Neural crest cell (in vitro differentiated cells): ENCODE measurements at regions not wholly inside any gene's neighbourhood (a gene's known extent, or its start where the extent isn't known, plus 50 kb on each side); places are given as distances from the start of the nearest gene placed in this dataset.
"Not testable (repeated sequence)": the region's sequence is repeated elsewhere in the genome, so short reads cannot be mapped to it uniquely, and the experiment has no call there.

Experiments used
- DNase-seq: peaks from one replicate; pipeline ENCODE4 v3.0.0; 2021; ENCODE audit warnings: low read depth, mixed read lengths, low spot score
- H3K27ac Mint-ChIP-seq: one replicate; pipeline ENCODE4 v1.8.0; 2021; ENCODE audit warnings: mild to moderate bottlenecking, mixed read lengths; ENCODE audit not compliant: unreplicated experiment
- H3K27me3 Mint-ChIP-seq: 2 replicates; pipeline ENCODE4 v1.8.0; 2021; ENCODE audit warnings: low read depth, mild to moderate bottlenecking, mixed read lengths
- H3K36me3 Mint-ChIP-seq: 2 replicates; pipeline ENCODE4 v1.8.0; 2021; ENCODE audit warnings: low read depth, mild to moderate bottlenecking, mixed read lengths
- H3K4me1 Mint-ChIP-seq: 2 replicates; pipeline ENCODE4 v1.8.0; 2021; ENCODE audit warnings: mixed read lengths
- H3K4me3 Mint-ChIP-seq: one replicate; pipeline ENCODE4 v1.8.0; 2021; ENCODE audit warnings: mild to moderate bottlenecking, mixed read lengths
- H3K9me3 Mint-ChIP-seq: 2 replicates; pipeline ENCODE4 v1.8.0; 2021; ENCODE audit warnings: mixed read lengths
- TF ChIP-seq, protein P1 (sequence below): fragments of 200-600 bp; sonication (generic); conservative IDR thresholded peaks from 2 replicates; pipeline ENCODE4 v1.5.0; 2021; ENCODE audit warnings: antibody characterized with exemption, mild to moderate bottlenecking

DNA sequence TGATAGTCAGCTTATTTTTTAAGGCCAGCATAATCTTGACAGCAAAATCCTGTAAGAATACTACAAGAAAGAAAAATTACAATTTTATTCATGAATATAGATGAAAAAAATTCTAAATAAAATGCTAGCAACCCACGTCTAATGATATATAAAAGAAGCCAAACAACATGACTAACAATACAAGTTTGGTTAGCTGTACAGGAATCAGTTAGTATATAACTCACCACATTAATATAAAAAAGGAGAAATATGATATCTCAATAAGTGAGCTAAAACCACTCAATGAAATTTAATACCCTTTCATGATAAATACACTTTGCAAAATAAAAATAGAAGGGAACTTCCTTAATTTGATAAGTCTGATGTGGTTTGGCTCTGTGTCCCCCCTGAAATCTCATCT is 139.7 kb upstream of the MAN2A1 start:
- Mint-ChIP-seq H3K36me3 (peaks cover 8% of the 10 kb centered on the region), H3K27ac (no peak overlapping the region), H3K4me1 (no peaks in the 10 kb centered on the region), H3K27me3 (no peaks in the 10 kb centered on the region), H3K4me3 (no peak overlapping the region), H3K9me3 (peaks cover 19% of the 10 kb centered on the region)
- DNase-seq = no peak
- TF ChIP-seq, protein P1, sequence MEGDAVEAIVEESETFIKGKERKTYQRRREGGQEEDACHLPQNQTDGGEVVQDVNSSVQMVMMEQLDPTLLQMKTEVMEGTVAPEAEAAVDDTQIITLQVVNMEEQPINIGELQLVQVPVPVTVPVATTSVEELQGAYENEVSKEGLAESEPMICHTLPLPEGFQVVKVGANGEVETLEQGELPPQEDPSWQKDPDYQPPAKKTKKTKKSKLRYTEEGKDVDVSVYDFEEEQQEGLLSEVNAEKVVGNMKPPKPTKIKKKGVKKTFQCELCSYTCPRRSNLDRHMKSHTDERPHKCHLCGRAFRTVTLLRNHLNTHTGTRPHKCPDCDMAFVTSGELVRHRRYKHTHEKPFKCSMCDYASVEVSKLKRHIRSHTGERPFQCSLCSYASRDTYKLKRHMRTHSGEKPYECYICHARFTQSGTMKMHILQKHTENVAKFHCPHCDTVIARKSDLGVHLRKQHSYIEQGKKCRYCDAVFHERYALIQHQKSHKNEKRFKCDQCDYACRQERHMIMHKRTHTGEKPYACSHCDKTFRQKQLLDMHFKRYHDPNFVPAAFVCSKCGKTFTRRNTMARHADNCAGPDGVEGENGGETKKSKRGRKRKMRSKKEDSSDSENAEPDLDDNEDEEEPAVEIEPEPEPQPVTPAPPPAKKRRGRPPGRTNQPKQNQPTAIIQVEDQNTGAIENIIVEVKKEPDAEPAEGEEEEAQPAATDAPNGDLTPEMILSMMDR = no peak

DNA sequence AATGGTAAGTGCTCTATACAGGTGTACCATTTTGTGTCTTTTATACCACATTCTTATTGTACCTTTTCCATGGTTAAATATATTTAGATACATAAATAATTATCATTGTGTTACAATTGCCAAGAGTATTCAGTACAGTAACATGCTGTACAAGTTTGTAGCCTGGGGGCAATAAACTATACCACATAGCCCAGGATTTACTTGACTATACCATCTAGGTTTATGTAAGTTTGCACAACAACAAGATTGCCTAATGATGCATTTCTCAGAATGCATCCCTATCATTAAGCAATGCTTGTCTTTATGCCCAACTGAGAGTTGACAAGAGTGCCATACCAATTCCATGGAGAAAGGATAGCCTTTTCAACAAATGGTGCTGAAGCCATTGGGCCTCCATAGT is 136.7 kb upstream of the PJA2 start:
- DNase-seq = no peak
- H3K36me3 Mint-ChIP-seq = peaks cover 4% of the 10 kb centered on the region
- no peaks in the 10 kb centered on the region for H3K4me1 Mint-ChIP-seq
- peaks cover 5% of the 10 kb centered on the region for H3K9me3 Mint-ChIP-seq
- no peak overlapping the region for H3K4me3 Mint-ChIP-seq
- TF ChIP-seq, protein P1 = no peak
- no peak overlapping the region for H3K27ac Mint-ChIP-seq
- H3K27me3 Mint-ChIP-seq = no peaks in the 10 kb centered on the region

DNA sequence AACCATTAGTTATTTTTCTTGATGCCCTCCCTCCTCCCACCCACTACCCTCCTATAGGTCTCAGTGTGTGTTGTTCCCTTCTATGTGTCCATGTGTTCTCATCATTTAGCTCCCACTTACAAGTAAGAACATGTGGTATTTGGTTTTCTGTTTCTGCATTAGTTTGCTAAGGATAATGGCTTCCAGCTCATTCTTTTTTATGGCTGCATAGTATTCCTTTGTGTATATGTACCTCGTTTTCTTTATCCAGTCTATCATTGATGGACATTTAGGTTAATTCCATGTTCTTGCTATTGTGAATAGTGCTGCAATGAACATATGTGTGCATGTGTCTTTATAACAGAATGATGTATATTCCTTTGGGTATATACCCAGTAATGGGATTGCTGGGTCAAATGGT is 135.1 kb upstream of the PJA2 start:
- not testable (repeated sequence) for H3K27me3 Mint-ChIP-seq, H3K36me3 Mint-ChIP-seq, H3K4me3 Mint-ChIP-seq, H3K4me1 Mint-ChIP-seq, H3K27ac Mint-ChIP-seq, DNase-seq, H3K9me3 Mint-ChIP-seq

- not testable (repeated sequence) for H3K4me1 Mint-ChIP-seq, H3K4me3 Mint-ChIP-seq, H3K27me3 Mint-ChIP-seq, H3K36me3 Mint-ChIP-seq, H3K9me3 Mint-ChIP-seq, H3K27ac Mint-ChIP-seq, DNase-seq
Observed at GRCh38 chr5:109538692-109539091, 128.9 kb upstream of the PJA2 start.

DNA sequence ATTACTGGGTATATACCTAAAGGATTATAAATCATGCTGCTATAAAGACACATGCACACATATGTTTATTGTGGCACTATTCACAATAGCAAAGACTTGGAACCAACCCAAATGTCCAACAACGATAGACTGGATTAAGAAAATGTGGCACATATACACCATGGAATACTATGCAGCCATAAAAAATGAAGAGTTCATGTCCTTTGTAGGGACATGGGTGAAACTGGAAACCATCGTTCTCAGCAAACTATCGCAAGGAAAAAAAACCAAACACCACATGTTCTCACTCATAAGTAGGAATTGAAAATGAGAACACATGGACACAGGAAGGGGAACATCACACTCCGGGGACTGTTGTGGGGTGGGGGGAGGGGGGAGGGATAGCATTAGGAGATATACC is 125.3 kb upstream of the PJA2 start:
- not testable (repeated sequence) for H3K4me1 Mint-ChIP-seq, H3K27me3 Mint-ChIP-seq, DNase-seq, H3K9me3 Mint-ChIP-seq, H3K27ac Mint-ChIP-seq, H3K36me3 Mint-ChIP-seq, H3K4me3 Mint-ChIP-seq

GRCh38 chr5:109533751-109534272 is 124.0 kb upstream of the PJA2 start:
- TF ChIP-seq, protein P1 = no peak
- Mint-ChIP-seq H3K27ac (no peak overlapping the region), H3K36me3 (no peaks in the 10 kb centered on the region), H3K9me3 (no peaks in the 10 kb centered on the region), H3K27me3 (no peaks in the 10 kb centered on the region), H3K4me3 (no peak overlapping the region), H3K4me1 (no peaks in the 10 kb centered on the region)
- no peak for DNase-seq

DNA sequence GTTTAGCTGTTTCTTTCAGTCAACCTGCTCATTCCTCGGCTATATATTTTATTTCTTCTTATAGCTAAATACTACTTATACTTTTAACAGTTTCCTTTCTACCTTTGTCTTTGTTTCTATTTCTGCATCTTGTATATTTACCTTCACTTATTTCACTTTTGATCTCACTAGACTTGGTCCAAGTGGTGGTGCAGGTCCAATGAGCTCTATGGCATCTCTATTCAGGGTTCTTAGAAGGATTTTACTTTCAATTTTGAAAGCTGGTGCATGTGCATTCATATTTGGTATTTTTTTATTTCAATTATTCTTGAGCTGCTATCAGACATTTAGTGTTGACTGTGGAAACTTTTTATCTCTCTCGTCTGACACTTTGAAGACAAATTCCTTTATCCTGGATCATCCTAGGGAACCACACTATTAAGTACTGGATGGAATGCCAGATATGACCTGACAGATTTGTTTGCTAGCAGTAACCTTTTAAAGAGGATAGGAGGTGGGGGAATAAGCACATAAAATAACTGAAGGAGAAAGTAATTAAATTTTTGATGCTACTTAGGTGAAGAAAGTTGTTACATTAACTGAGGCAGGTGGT is 123.1 kb upstream of the PJA2 start:
- Mint-ChIP-seq H3K36me3 (no peaks in the 10 kb centered on the region), H3K27me3 (no peaks in the 10 kb centered on the region), H3K27ac (no peak overlapping the region), H3K4me1 (no peaks in the 10 kb centered on the region), H3K9me3 (no peaks in the 10 kb centered on the region), H3K4me3 (no peak overlapping the region)
- TF ChIP-seq, protein P1 = no peak
- no peak for DNase-seq
